ENCODE measurements at regions not wholly inside any gene's neighbourhood (a gene's known extent, or its start where the extent isn't known, plus 50 kb on each side); places are given as distances from the start of the nearest gene placed in this dataset.

- no peak for TF ChIP-seq POLR2A (IDR thresholded peaks at IDR 0.05; ENCODE audit: low read length)
- no peak for TF ChIP-seq CTCF (IDR thresholded peaks at IDR 0.05)
- TF ChIP-seq, protein P1, sequence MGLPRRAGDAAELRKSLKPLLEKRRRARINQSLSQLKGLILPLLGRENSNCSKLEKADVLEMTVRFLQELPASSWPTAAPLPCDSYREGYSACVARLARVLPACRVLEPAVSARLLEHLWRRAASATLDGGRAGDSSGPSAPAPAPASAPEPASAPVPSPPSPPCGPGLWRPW (IDR thresholded peaks at IDR 0.05) = no peak
- TF ChIP-seq CHD2 (IDR thresholded peaks at IDR 0.05; ENCODE audit: low read length, partially characterized antibody) = no peak
- no peak for TF ChIP-seq KDM1A (IDR thresholded peaks at IDR 0.05; ENCODE audit: low read depth)
- TF ChIP-seq TP53 (CRISPR knock-in tag; IDR thresholded peaks at IDR 0.05) = no peak
- TF ChIP-seq ZFP36 (IDR thresholded peaks at IDR 0.05; ENCODE audit: borderline replicate concordance, partially characterized antibody) = no peak
Observed at GRCh38 chr5:175246889-175247520, 197.0 kb downstream of the DRD1 start.

Measured in A549 (cell line).